CD14-positive monocyte (primary cell): ENCODE measurements at regions not wholly inside any gene's neighbourhood (a gene's known extent, or its start where the extent isn't known, plus 50 kb on each side); places are given as distances from the start of the nearest gene placed in this dataset.

Experiments used
- DNase-seq, 3 donors: peaks; one replicate each; pipeline ENCODE4 v3.0.0-alpha.2; 2011 to 2022
- H2AFZ ChIP-seq: 2 replicates; pipeline ENCODE4 v1.6.0; 2012; ENCODE audit warnings: mild to moderate bottlenecking, low read depth, low read length, inconsistent platforms; ENCODE audit not compliant: insufficient read depth, poor library complexity, severe bottlenecking
- H3K27ac ChIP-seq, 2 donors: 1 replicate in 1 of 2; 2 replicates in 1 of 2; pipeline ENCODE4 v1.5.1; 2012 to 2013; ENCODE audit warnings: low read length in 2 of 2, control low read depth in 1 of 2, inconsistent platforms in 1 of 2, low read depth in 1 of 2, mild to moderate bottlenecking in 1 of 2
- H3K27me3 ChIP-seq, 2 donors: one replicate each; pipeline versions ENCODE4 v1.6.0 to v1.6.1; 2011 to 2013; ENCODE audit warnings: low read length in 2 of 2; ENCODE audit not compliant: control insufficient read depth in 2 of 2, insufficient read depth in 2 of 2
- H3K36me3 ChIP-seq, 2 donors: replicated peaks in 1 of 2; 1 replicate in 1 of 2; 2 replicates in 1 of 2; pipeline versions ENCODE4 v1.5.1 to v1.6.1; 2012 to 2013; ENCODE audit warnings: low read length in 2 of 2, control low read depth in 1 of 2, inconsistent platforms in 1 of 2, mild to moderate bottlenecking in 1 of 2; ENCODE audit not compliant: insufficient read depth in 2 of 2, control insufficient read depth in 1 of 2
- H3K4me1 ChIP-seq, 2 donors: 1 replicate in 1 of 2; 2 replicates in 1 of 2; pipeline versions ENCODE4 v1.5.1 to v1.6.1; 2012 to 2013; ENCODE audit warnings: low read length in 2 of 2, control low read depth in 1 of 2, inconsistent platforms in 1 of 2, mild to moderate bottlenecking in 1 of 2, moderate library complexity in 1 of 2; ENCODE audit not compliant: insufficient read depth in 2 of 2, control insufficient read depth in 1 of 2
- H3K4me2 ChIP-seq: replicated peaks from 2 replicates; pipeline ENCODE3; 2012; ENCODE audit warnings: low read length, moderate library complexity, mild to moderate bottlenecking; ENCODE audit not compliant: poor library complexity, severe bottlenecking; ENCODE audit errors: extremely low read depth
- H3K4me3 ChIP-seq, 3 experiments: fragments of 200-600 bp in 1 of 3; sonication (generic) in 1 of 3; replicated peaks in 1 of 3; 1 replicate in 2 of 3; 2 replicates in 1 of 3; pipeline ENCODE4 v1.5.1; 2011 to 2013; ENCODE audit warnings: low read length in 3 of 3, mild to moderate bottlenecking in 3 of 3, control low read depth in 2 of 3, low read depth in 2 of 3, inconsistent platforms in 1 of 3, moderate library complexity in 1 of 3
- H3K79me2 ChIP-seq: 2 replicates; pipeline ENCODE4 v1.6.0; 2012; ENCODE audit warnings: mild to moderate bottlenecking, control low read depth, inconsistent platforms, low read length, moderate library complexity; ENCODE audit not compliant: insufficient read depth
- H3K9ac ChIP-seq: 2 replicates; pipeline ENCODE4 v1.6.0; 2017; ENCODE audit warnings: low read length, mild to moderate bottlenecking; ENCODE audit not compliant: insufficient read depth, poor library complexity, severe bottlenecking
- H3K9me3 ChIP-seq, 2 donors: replicated peaks in 1 of 2; 1 replicate in 1 of 2; 2 replicates in 1 of 2; pipeline versions ENCODE4 v1.5.1 to v1.6.1; 2012 to 2013; ENCODE audit warnings: low read length in 2 of 2, control low read depth in 1 of 2; ENCODE audit not compliant: control insufficient read depth in 1 of 2, insufficient read depth in 1 of 2
- H4K20me1 ChIP-seq: 2 replicates; pipeline ENCODE4 v1.6.0; 2012; ENCODE audit warnings: mild to moderate bottlenecking, low read length, control low read depth, moderate library complexity; ENCODE audit not compliant: insufficient read depth
- H3K27ac Mint-ChIP-seq, 7 donors: one replicate each; pipeline ENCODE4 v1.8.0; 2020; ENCODE audit warnings: mild to moderate bottlenecking in 7 of 7, mixed read lengths in 7 of 7, moderate library complexity in 6 of 7, inconsistent platforms in 2 of 7
- H3K27me3 Mint-ChIP-seq, 3 donors: one replicate each; pipeline ENCODE4 v1.8.0; 2021 to 2022; ENCODE audit warnings: low read depth in 3 of 3, mild to moderate bottlenecking in 3 of 3, mixed read lengths in 3 of 3, moderate library complexity in 3 of 3, inconsistent platforms in 1 of 3
- H3K36me3 Mint-ChIP-seq, 2 donors: one replicate each; pipeline ENCODE4 v1.8.0; 2020; ENCODE audit warnings: mixed read lengths in 2 of 2, inconsistent platforms in 1 of 2, mild to moderate bottlenecking in 1 of 2
- H3K4me1 Mint-ChIP-seq: one replicate; pipeline ENCODE4 v1.8.0; 2020; ENCODE audit warnings: mild to moderate bottlenecking, mixed read lengths
- H3K4me3 Mint-ChIP-seq, 2 donors: one replicate each; pipeline ENCODE4 v1.8.0; 2020; ENCODE audit warnings: mild to moderate bottlenecking in 2 of 2, mixed read lengths in 2 of 2, moderate library complexity in 1 of 2
- H3K9me3 Mint-ChIP-seq, 7 donors: one replicate each; pipeline ENCODE4 v1.8.0; 2020 to 2022; ENCODE audit warnings: mixed read lengths in 7 of 7, mild to moderate bottlenecking in 6 of 7, moderate library complexity in 6 of 7, inconsistent platforms in 2 of 7
- CTCF ChIP-seq: fragments of 200-600 bp; IDR thresholded peaks from one replicate; pipeline ENCODE4 v1.8.0; 2022; ENCODE audit warnings: antibody characterized with exemption, mild to moderate bottlenecking
- WGBS: methylation state at CpG from one replicate; pipeline ENCODE4 v1.1.5; 2013; ENCODE audit warnings: missing lambda C conversion rate; ENCODE audit not compliant: insufficient coverage; 5-methylcytosine and 5-hydroxymethylcytosine counted together
- intact Hi-C, 2 donors: fragments of 100-400 bp; cut with micrococcal nuclease; formaldehyde crosslinking; loops; one replicate each; pipeline versions ENCODE4 v1.15.0 to v1.15.1; 2023

- Histone ChIP-seq H3K79me2 (no peaks in the 10 kb centered on the region), H3K9ac (no peak overlapping the region), H2AFZ (no peak overlapping the region), H3K9me3 (no peaks in the 10 kb centered on the region), H3K36me3 (no peaks in the 10 kb centered on the region), H4K20me1 (no peaks in the 10 kb centered on the region), H3K4me1 (no peaks in the 10 kb centered on the region), H3K27ac (no peak overlapping the region), H3K4me3 (no peak overlapping the region), H3K27me3 (no peaks in the 10 kb centered on the region), H3K4me2 (no peak overlapping the region)
- no peak for TF ChIP-seq CTCF
- H3K36me3 Mint-ChIP-seq = no peaks in the 10 kb centered on the region
- no peak for DNase-seq
- H3K27ac Mint-ChIP-seq = no peak overlapping the region
- H3K27me3 Mint-ChIP-seq = peaks cover 1 to 7% (median 3%) of the 10 kb centered on the region in 3 donors
- H3K9me3 Mint-ChIP-seq = peaks cover 0 to 2% (median 0%) of the 10 kb centered on the region in 7 donors
- no peak overlapping the region for H3K4me3 Mint-ChIP-seq
- intact Hi-C loops = no loop called here
- 88% methylated on average over 5 of the region's 5 CpGs for WGBS
- H3K4me1 Mint-ChIP-seq = no peaks in the 10 kb centered on the region
Observed at GRCh38 chr17:79468183-79468944, 142.5 kb downstream of the RBFOX3 start.

GRCh38 chr17:79466562-79467350, 144.1 kb downstream of the RBFOX3 start:
- 89% methylated on average over 5 of the region's 16 CpGs for WGBS
- H3K36me3 Mint-ChIP-seq = no peaks in the 10 kb centered on the region
- H3K9me3 Mint-ChIP-seq = peaks cover 0 to 2% (median 0%) of the 10 kb centered on the region in 7 donors
- no peak overlapping the region for H3K4me2 ChIP-seq
- DNase-seq = no peak
- H3K4me1 Mint-ChIP-seq = no peaks in the 10 kb centered on the region
- H3K27ac ChIP-seq = no peak overlapping the region
- intact Hi-C loops = no loop called here
- H3K4me3 Mint-ChIP-seq = no peak overlapping the region
- no peak overlapping the region for H2AFZ ChIP-seq
- no peaks in the 10 kb centered on the region for H3K79me2 ChIP-seq
- TF ChIP-seq CTCF = no peak
- no peaks in the 10 kb centered on the region for H3K9me3 ChIP-seq
- no peaks in the 10 kb centered on the region for H3K4me1 ChIP-seq
- H3K9ac ChIP-seq = no peak overlapping the region
- H3K27me3 Mint-ChIP-seq = peaks cover 0 to 7% (median 1%) of the 10 kb centered on the region in 3 donors
- no peak overlapping the region for H3K27ac Mint-ChIP-seq
- no peaks in the 10 kb centered on the region for H4K20me1 ChIP-seq
- H3K4me3 ChIP-seq = no peak overlapping the region
- no peaks in the 10 kb centered on the region for H3K27me3 ChIP-seq
- H3K36me3 ChIP-seq = no peaks in the 10 kb centered on the region
